GM21717 (cell line): ENCODE measurements at regions not wholly inside any gene's neighbourhood (a gene's known extent, or its start where the extent isn't known, plus 50 kb on each side); places are given as distances from the start of the nearest gene placed in this dataset.
"Not testable (repeated sequence)": the region's sequence is repeated elsewhere in the genome, so short reads cannot be mapped to it uniquely, and the experiment has no call there.

Source experiments
- ATAC-seq: cut with Tn5 transposase; IDR thresholded peaks from one replicate; pipeline ENCODE4 v1.9.1; 2021; ENCODE audit warnings: mild to moderate bottlenecking, moderate library complexity; ENCODE audit not compliant: unreplicated experiment

- no peak for ATAC-seq
Observed at GRCh38 chr13:44784708-44785080, 204.6 kb downstream of the NUFIP1 start.

- no peak for ATAC-seq
Observed at GRCh38 chr13:44783994-44784707, 205.1 kb downstream of the NUFIP1 start.

DNA sequence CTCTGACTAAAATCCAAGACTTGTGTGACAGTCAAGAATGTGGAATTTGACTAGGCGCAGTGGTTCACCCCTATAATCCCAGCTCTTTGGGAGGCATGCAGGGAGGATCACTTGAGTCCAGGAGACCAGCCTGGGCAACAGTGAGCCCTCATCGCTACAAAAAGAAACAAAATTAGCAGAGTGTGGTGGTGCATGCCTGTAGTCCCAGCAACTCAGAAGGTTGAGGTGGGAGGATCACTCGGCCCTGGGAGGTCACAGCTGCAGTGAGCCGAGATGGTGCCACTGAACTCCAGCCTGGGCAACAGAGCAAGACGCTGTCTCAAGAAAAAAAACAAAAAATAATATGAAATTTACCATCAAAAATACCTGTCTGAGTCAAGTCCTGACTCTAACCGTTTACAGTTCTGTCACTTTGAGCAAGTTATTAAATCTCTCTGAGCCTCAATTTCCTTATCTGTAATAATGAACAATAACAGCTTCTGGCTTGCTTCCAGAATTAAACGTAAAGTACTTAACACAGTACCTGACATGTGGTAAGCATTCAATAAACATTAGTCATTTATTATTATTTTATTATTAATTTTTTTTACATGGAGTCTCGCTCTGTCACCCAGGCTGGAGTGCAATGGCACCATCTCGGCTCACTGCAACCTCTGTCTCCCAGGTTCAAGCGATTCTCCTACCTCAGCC lies 204.6 kb upstream of the TSC22D1 start:
- ATAC-seq, result no peak

DNA sequence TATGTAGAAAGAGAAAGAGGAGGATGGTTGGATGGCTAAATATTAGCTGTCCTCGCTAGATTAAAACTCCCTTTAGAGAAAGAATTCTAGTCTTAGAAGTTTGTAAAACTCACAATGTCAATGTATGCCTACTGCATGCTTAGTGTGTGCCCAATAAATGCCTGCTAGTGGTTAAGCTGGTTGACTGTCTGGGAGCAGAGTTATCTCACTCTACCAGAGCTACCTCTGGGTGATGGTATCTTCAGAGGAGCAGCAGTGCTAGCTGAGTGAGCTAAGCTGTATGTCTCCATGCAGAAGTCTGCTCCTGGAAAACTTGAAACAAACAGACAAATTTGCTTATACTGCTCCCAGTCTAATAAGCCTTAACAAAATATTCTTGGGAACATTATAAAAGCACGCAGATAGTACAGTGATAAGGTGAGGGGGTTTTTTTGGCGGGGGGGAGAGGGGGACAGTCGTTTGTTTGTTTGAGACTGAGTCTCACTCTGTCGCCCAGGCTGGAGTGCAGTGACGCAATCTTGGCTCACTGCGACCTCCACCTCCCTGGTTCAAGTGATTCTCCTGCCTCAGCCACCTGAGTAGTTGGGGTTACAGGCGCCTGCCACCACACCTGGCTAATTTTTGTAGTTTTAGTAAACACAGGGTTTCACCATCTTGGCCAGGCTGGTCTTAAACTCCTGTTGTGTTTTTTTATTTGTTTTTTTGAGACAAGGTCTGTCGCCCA lies 202.8 kb upstream of the TSC22D1 start:
- ATAC-seq, result no peak

- ATAC-seq, result not testable (repeated sequence)
Observed at GRCh38 chr13:44775290-44775689, 199.2 kb upstream of the TSC22D1 start.

DNA sequence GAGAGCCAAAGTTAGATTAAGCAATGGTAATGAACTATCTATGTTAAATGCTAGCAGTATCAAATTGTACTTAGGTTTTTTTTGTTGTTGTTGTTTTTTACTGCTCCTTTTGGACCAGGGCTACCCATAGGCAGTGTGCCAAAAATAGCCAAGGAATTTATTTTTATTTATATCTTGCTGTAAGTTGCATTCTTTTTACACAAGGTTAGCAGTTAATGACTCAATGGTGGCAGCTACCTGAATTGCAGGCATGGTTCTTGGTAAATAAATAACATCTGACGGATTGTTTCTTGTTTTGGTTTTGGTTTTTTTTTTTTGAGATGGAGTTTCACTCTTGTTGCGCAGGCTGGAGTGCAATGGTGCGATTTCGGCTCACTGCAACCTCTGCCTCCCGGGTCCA lies 194.8 kb upstream of the TSC22D1 start:
- no peak for ATAC-seq

DNA sequence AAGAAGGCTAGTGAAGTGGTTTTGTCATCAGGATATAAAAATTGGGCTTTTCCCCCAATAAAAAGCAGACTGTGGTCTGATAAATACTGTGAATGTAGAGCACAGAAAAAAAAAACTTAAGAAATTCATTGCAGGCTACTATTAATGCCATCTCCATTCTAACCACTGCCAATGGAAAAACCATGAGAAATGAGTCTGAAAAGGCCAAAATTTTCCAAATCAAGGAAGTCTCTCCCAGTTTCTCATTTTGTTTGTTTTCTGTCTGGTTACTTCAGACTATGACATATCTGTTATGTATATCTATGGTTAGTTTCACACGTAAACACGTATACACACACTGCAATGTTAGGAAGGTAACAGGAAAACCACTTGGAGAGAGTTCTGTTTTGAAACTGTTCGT lies 193.6 kb upstream of the TSC22D1 start:
- ATAC-seq, result no peak

- no peak for ATAC-seq
Observed at GRCh38 chr13:44768775-44769581, 192.8 kb upstream of the TSC22D1 start.

GRCh38 chr13:44768239-44768638 lies 192.1 kb upstream of the TSC22D1 start:
- no peak for ATAC-seq

DNA sequence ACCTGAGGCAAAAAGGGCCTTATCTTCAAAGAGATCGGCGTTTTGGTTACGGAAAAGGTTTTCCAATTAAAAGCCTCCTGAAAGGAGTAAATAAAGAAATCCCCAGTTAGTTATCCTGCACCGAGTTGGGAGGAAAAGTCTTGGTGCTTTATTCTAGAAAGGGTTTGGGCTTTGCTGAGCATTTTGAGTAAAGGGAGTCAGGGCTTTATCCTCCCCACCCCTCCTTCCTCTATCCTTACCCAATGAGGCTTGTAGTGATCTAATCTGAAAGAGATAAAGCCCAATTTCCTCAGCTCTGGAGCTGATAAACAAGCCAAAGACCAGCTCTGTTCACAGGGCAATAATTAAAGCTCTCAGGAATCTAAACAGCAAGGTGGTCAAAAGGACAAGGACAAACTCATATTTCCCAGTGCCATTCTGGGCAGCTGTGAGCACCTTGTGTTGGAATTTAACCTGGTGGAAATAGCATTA lies 188.9 kb upstream of the TSC22D1 start:
- ATAC-seq, result no peak

DNA sequence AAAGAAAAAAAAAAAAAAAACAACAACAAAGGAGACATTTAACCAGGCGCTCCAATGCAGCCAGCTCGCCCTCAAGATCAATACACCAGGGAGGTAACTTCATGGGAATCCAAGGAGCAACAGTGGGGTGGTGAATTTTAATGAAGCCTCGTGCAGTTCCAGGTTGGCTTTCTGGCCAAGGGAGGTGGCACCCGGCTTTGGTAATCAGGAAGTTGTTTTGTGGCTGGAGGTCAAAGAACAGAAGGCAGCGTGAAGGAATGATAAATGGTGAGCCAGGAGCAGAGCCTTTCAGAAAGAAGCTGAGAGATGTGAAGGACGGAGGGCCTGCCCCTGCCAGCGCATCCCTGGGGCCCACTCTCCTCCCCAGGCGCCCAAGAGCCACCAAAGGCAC lies 188.2 kb upstream of the TSC22D1 start:
- ATAC-seq, result no peak

GRCh38 chr13:44763615-44764301 lies 187.6 kb upstream of the TSC22D1 start:
- ATAC-seq, result no peak

GRCh38 chr13:44762911-44763310 lies 186.8 kb upstream of the TSC22D1 start:
- no peak for ATAC-seq

GRCh38 chr13:44760434-44760833 lies 184.3 kb upstream of the TSC22D1 start:
- ATAC-seq, result no peak

GRCh38 chr13:44759384-44760360 lies 183.5 kb upstream of the TSC22D1 start:
- ATAC-seq, result no peak

DNA sequence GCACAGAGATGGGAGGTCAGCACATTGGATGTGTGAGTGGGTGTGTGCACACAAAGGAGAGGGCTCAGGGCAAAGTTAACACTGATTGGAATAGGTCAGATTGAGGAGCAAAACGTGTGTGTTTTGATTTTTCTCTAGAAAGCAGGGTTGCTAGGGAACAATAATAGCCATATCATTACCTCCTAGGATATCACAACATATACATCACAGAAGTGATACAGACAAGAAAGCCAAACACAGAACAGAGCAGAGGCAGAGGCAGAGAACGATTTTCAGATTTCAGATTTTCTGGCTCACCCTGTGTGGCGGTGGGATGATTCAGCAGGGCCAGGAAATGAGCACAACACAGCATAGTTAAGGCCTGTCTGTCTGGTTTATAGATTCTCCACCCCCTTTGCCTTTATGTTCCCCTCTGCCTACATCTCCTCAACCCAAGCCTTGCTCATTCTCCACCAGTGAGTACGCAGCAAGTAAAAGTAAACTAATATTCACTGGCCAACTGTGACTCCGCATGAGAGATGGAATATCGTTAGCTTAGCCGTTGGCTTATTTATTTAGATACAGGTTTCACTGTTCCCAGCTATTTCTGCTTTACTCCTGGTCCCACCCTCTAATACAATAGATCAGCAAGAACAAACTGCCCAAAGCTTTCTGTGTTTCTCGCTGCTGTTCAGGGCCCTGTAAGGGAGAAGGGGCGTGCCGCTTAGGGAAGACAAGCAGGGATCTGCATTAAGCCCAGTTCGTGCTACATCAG lies 182.7 kb upstream of the TSC22D1 start:
- ATAC-seq, result no peak

DNA sequence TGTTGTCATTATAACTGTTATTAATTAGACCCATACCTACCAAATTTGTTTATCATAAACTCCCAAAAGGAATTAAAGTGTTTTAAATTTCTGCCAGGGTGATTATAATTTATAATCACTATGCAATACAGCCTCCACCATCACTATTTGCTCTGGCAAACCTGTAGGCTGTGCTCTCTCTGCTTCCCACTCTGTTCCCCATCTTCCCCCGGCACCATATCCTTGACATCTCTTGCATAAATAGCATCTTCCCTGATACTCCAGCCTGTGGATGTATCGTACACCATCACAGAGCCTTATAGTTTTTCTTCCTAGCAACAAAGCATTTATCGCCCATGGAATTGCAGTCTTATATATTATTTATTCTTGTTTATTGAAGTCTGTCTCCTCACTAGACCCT lies 181.5 kb upstream of the TSC22D1 start:
- ATAC-seq, result no peak

DNA sequence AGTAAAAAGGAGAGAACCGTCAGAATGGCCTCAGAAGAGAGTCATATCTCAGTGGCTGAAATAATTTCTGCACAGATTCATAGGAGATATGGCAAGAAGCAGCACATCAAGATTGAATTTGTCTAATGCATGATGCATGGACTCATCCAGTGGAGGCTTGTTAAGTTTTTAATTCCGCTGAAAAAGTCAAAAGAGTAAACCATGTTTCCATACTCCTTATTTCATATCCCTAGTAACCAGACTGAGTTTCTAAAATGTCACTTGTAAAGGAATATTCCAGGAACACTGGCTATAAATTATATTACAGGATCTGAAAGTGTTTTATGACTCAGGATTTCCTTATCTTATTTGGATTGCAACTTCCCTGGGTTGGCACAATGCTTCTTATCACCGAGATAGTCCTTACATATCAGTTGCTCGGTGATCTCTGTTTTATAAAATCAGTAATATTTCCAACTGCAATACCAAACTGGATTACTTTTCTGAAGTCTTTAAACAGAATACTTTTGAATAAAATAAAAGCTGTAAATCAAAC lies 180.2 kb upstream of the TSC22D1 start:
- ATAC-seq, result no peak
